PC-9 (cell line): ENCODE measurements at regions not wholly inside any gene's neighbourhood (a gene's known extent, or its start where the extent isn't known, plus 50 kb on each side); places are given as distances from the start of the nearest gene placed in this dataset.

ENCODE experiments used
- CTCF ChIP-seq: fragments of 200-600 bp; sonication (generic); conservative IDR thresholded peaks from 2 replicates; pipeline ENCODE4 v1.6.1; 2017; ENCODE audit warnings: mixed run types, antibody characterized with exemption, mild to moderate bottlenecking, moderate library complexity
- EZH2 ChIP-seq: fragments of 200-600 bp; sonication (generic); IDR thresholded peaks from 2 replicates; pipeline ENCODE4 v1.8.0; 2017; ENCODE audit warnings: antibody characterized with exemption, low read depth

- TF ChIP-seq EZH2 (no peak), CTCF (no peak)
Measured at GRCh38 chr7:36019538-36019937, 133.5 kb upstream of the EEPD1 start.
